Astrocyte of the cerebellum (primary cell): ENCODE measurements at regions not wholly inside any gene's neighbourhood (a gene's known extent, or its start where the extent isn't known, plus 50 kb on each side); places are given as distances from the start of the nearest gene placed in this dataset.
"Not testable (repeated sequence)": the region's sequence is repeated elsewhere in the genome, so short reads cannot be mapped to it uniquely, and the experiment has no call there.

Experiments
- DNase-seq: peaks from one replicate; pipeline ENCODE4 v3.0.0-alpha.2; 2011; ENCODE audit warnings: low read depth
- H3K4me3 ChIP-seq: 2 replicates; pipeline ENCODE4 v1.5.1; 2011; ENCODE audit warnings: mild to moderate bottlenecking, low read depth, low read length, moderate library complexity
- in situ Hi-C: cut with HindIII; loops from 2 replicates; pipeline ENCODE4 v1.10.0; 2017; ENCODE audit warnings: low sequenced_read_pairs
- TF ChIP-seq, protein P1 (sequence below): IDR thresholded peaks from 2 replicates; pipeline ENCODE4 v1.5.1; 2012; ENCODE audit warnings: low read length, low read depth, moderate library complexity, mild to moderate bottlenecking; ENCODE audit errors: missing control alignments

GRCh38 chr4:37754410-37755185 is 68.4 kb upstream of the RELL1 start:
- DNase-seq, result no peak
- in situ Hi-C loops, result no loop called here
- H3K4me3 ChIP-seq, result no peak overlapping the region
- TF ChIP-seq, protein P1, sequence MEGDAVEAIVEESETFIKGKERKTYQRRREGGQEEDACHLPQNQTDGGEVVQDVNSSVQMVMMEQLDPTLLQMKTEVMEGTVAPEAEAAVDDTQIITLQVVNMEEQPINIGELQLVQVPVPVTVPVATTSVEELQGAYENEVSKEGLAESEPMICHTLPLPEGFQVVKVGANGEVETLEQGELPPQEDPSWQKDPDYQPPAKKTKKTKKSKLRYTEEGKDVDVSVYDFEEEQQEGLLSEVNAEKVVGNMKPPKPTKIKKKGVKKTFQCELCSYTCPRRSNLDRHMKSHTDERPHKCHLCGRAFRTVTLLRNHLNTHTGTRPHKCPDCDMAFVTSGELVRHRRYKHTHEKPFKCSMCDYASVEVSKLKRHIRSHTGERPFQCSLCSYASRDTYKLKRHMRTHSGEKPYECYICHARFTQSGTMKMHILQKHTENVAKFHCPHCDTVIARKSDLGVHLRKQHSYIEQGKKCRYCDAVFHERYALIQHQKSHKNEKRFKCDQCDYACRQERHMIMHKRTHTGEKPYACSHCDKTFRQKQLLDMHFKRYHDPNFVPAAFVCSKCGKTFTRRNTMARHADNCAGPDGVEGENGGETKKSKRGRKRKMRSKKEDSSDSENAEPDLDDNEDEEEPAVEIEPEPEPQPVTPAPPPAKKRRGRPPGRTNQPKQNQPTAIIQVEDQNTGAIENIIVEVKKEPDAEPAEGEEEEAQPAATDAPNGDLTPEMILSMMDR, result no peak

DNA sequence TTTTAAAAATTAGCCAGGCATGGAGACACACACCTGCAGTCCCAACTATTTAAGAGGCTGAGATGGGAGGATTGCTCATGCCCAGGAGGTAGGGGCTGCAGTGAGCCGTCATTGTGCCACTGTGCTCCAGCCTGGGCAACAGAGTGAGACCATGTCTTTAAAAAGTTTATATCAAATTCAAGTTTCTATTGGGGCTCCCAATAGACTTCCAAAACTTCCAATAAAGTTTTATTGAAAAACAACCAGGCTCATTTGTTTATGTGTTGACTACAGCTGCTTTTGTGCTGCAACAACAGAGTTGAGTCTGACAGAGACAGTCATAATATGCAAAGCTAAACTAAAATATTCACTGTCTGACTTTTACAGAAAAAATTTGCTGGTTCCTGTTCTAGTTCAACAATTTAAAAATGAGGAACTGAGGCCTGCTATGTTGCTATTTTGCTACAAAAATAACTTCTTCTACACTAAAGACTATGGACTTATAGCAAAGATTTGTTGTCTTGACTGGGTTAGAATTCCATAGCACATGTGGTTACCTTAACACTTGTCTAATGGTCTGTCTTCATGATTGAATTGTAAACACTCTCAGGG is 63.3 kb upstream of the RELL1 start:
- in situ Hi-C loops, result no loop called here
- DNase-seq, result no peak
- no peak overlapping the region for H3K4me3 ChIP-seq
- TF ChIP-seq, protein P1, result no peak

- in situ Hi-C loops, result no loop called here
- DNase-seq, result no peak
- H3K4me3 ChIP-seq, result no peak overlapping the region
- TF ChIP-seq, protein P1, result no peak
These were observed 62.3 kb upstream of the RELL1 start for GRCh38 chr4:37748485-37748884.

GRCh38 chr4:37747772-37748330 is 61.7 kb upstream of the RELL1 start:
- TF ChIP-seq, protein P1, result no peak
- no peak overlapping the region for H3K4me3 ChIP-seq
- in situ Hi-C loops, result no loop called here
- DNase-seq, result no peak

DNA sequence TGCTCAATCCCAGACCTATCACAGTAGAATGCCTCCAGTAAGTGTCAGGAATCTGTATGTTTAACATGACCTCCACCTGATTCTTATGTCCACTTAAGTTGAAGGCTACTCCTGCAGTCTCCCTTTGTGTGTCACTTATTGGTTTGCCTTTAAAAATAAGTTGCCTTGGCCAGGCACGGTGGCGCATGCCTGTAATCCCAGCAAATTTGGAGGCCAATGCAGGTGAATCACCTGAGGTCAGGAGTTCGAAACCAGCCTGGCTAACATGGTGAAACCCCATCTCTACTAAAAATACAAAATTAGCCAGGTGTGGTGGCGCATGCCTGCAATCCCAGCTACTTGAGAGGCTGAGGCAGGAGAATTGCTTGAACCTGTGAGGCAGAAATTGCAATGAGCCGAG is 60.7 kb upstream of the RELL1 start:
- DNase-seq, in situ Hi-C loops, H3K4me3 ChIP-seq: not testable (repeated sequence)

GRCh38 chr4:37745946-37746345 is 59.8 kb upstream of the RELL1 start:
- no peak overlapping the region for H3K4me3 ChIP-seq
- in situ Hi-C loops, result no loop called here
- DNase-seq, result no peak
- TF ChIP-seq, protein P1, result no peak

GRCh38 chr4:37742149-37742548 is 56.0 kb upstream of the RELL1 start:
- TF ChIP-seq, protein P1, result no peak

More at GRCh38 chr4:37742149-37742548, 56.0 kb upstream of the RELL1 start:
- H3K4me3 ChIP-seq, result no peak overlapping the region
- no peak for DNase-seq
- in situ Hi-C loops, result no loop called here
